HEK293 (cell line): ENCODE measurements at regions not wholly inside any gene's neighbourhood (a gene's known extent, or its start where the extent isn't known, plus 50 kb on each side); places are given as distances from the start of the nearest gene placed in this dataset.

ENCODE experiments used
- CTCF ChIA-PET: fragments of 350-600 bp; formaldehyde crosslinking; extraction: SDS; loops from one replicate; lab custom pipeline; 2021; ENCODE audit warnings: antibody characterized with exemption; lab: Yijun Ruan, JAX
- POLR2A ChIA-PET: fragments of 300-600 bp; formaldehyde crosslinking; extraction: SDS; loops from one replicate; lab custom pipeline; 2020; ENCODE audit warnings: antibody characterized with exemption, inconsistent platforms; lab: Yijun Ruan, JAX
- H3K27ac ChIP-seq: fragments of 200-500 bp; sonication (Bioruptor generic); 2 replicates; pipeline ENCODE4 v1.5.1; 2014; ENCODE audit warnings: low read depth, low read length, control low read depth, inconsistent platforms; ENCODE audit errors: extremely low read depth
- H3K36me3 ChIP-seq, 2 experiments: fragments of 200-500 bp in 1 of 2; sonication (Bioruptor generic) in 1 of 2; 1 replicate in 1 of 2; 2 replicates in 1 of 2; pipeline ENCODE4 v1.5.1; 2014 to 2017; ENCODE audit warnings: inconsistent platforms in 2 of 2, low read length in 2 of 2; ENCODE audit not compliant: control insufficient read depth in 2 of 2, insufficient read depth in 1 of 2
- H3K4me1 ChIP-seq: fragments of 200-500 bp; sonication (Bioruptor generic); 2 replicates; pipeline ENCODE4 v1.5.1; 2014; ENCODE audit warnings: mild to moderate bottlenecking, low read length, inconsistent platforms; ENCODE audit not compliant: control insufficient read depth, insufficient read depth
- H3K4me3 ChIP-seq: 2 replicates; pipeline ENCODE4 v1.5.1; 2011; ENCODE audit warnings: low read depth, mild to moderate bottlenecking, control low read depth, low read length, moderate library complexity
- H3K9me3 ChIP-seq: fragments of 200-500 bp; sonication (Bioruptor generic); 2 replicates; pipeline ENCODE4 v1.5.1; 2014; ENCODE audit warnings: low read depth, low read length, inconsistent platforms; ENCODE audit not compliant: control insufficient read depth, insufficient read depth
- OSR2 ChIP-seq: fragments of 450-650 bp; formaldehyde crosslinking; IDR thresholded peaks from 2 replicates; pipeline ENCODE4 v1.5.1; 2016; ENCODE audit warnings: missing biosample characterization, missing genetic modification characterization
- PRDM10 ChIP-seq: fragments of 450-650 bp; formaldehyde crosslinking; IDR thresholded peaks from 2 replicates; pipeline ENCODE4 v1.5.1; 2016; ENCODE audit warnings: missing biosample characterization, missing genetic modification characterization
- REPIN1 ChIP-seq: fragments of 450-650 bp; formaldehyde crosslinking; IDR thresholded peaks from 2 replicates; pipeline ENCODE4 v1.5.1; 2017; ENCODE audit warnings: missing biosample characterization, missing genetic modification characterization, low read depth
- SCRT2 ChIP-seq: fragments of 450-650 bp; formaldehyde crosslinking; IDR thresholded peaks from 2 replicates; pipeline ENCODE4 v1.5.1; 2016; ENCODE audit warnings: missing biosample characterization, missing genetic modification characterization
- SP3 ChIP-seq: fragments of 450-650 bp; formaldehyde crosslinking; IDR thresholded peaks from 2 replicates; pipeline ENCODE4 v1.5.1; 2016; ENCODE audit warnings: missing biosample characterization, missing genetic modification characterization
- WT1 ChIP-seq: fragments of 450-650 bp; formaldehyde crosslinking; IDR thresholded peaks from 2 replicates; pipeline ENCODE4 v1.5.1; 2016; ENCODE audit warnings: missing biosample characterization, missing genetic modification characterization
- YY1 ChIP-seq: fragments of 450-650 bp; formaldehyde crosslinking; IDR thresholded peaks from 2 replicates; pipeline ENCODE4 v1.5.1; 2018; ENCODE audit warnings: missing biosample characterization, missing genetic modification characterization
- YY2 ChIP-seq: fragments of 450-650 bp; formaldehyde crosslinking; IDR thresholded peaks from 2 replicates; pipeline ENCODE4 v1.5.1; 2016; ENCODE audit warnings: missing biosample characterization, missing genetic modification characterization
- ZNF148 ChIP-seq: fragments of 450-650 bp; formaldehyde crosslinking; IDR thresholded peaks from 2 replicates; pipeline ENCODE4 v1.5.0; 2017; ENCODE audit warnings: missing biosample characterization, missing genetic modification characterization, borderline replicate concordance
- ZNF223 ChIP-seq: fragments of 450-650 bp; formaldehyde crosslinking; IDR thresholded peaks from 2 replicates; pipeline ENCODE4 v1.5.1; 2016; ENCODE audit warnings: missing biosample characterization, missing genetic modification characterization
- ZNF37A ChIP-seq: fragments of 450-650 bp; IDR thresholded peaks from 2 replicates; pipeline ENCODE4 v1.5.1; 2018; ENCODE audit warnings: missing biosample characterization, missing genetic modification characterization
- ZNF654 ChIP-seq: fragments of 450-650 bp; formaldehyde crosslinking; IDR thresholded peaks from 2 replicates; pipeline ENCODE4 v1.5.1; 2016; ENCODE audit warnings: low read depth, missing biosample characterization, missing genetic modification characterization
- ZNF701 ChIP-seq: fragments of 450-650 bp; formaldehyde crosslinking; IDR thresholded peaks from 2 replicates; pipeline ENCODE4 v1.5.1; 2016; ENCODE audit warnings: missing biosample characterization, missing genetic modification characterization
- TF ChIP-seq, protein P1 (sequence below): fragments of 450-650 bp; formaldehyde crosslinking; IDR thresholded peaks from 2 replicates; pipeline ENCODE4 v1.5.1; 2016; ENCODE audit warnings: missing biosample characterization, missing genetic modification characterization
- TF ChIP-seq, protein P2 (sequence below): fragments of 450-650 bp; formaldehyde crosslinking; IDR thresholded peaks from 2 replicates; pipeline ENCODE4 v1.5.1; 2017; ENCODE audit warnings: missing biosample characterization, missing genetic modification characterization
- TF ChIP-seq, protein P3 (sequence below): fragments of 450-650 bp; formaldehyde crosslinking; IDR thresholded peaks from 2 replicates; pipeline ENCODE4 v1.5.1; 2016; ENCODE audit warnings: missing biosample characterization, missing genetic modification characterization, borderline replicate concordance
- TF ChIP-seq, protein P4 (sequence below): fragments of 450-650 bp; formaldehyde crosslinking; IDR thresholded peaks from 2 replicates; pipeline ENCODE4 v1.5.1; 2016; ENCODE audit warnings: missing biosample characterization, missing genetic modification characterization, borderline replicate concordance

DNA sequence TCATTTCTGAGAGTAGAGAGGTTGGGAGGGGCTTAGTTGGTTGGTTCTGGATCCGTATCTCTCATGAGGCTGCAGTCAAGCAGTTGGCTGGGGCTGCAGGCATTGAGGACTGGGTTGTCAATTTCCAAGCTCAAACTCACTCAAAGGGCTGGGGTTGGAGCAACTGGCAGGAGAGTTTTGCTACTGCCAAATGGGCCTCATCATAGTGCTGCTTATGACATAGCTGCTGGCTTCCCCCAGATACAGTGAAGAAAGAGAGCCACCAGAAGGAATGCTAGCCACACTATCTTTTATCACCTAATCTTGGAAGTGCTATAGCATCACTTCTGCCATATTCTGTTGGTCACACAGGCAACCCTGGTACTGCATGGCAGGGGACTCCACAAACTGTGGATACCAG is 363.5 kb upstream of the USP24 start (continued):
- no peak for TF ChIP-seq WT1 (tag by site-specific recombination)
- TF ChIP-seq SCRT2 (tag by site-specific recombination), result no peak
- no peak for TF ChIP-seq YY2 (tag by site-specific recombination)
- TF ChIP-seq, all 188 proteins: peak for 0

GRCh38 chr1:55575571-55576279 is 360.6 kb upstream of the USP24 start:
- Histone ChIP-seq H3K4me1 (no peaks in the 10 kb centered on the region), H3K9me3 (no peaks in the 10 kb centered on the region), H3K27ac (no peak overlapping the region), H3K36me3 (no peaks in the 10 kb centered on the region), H3K4me3 (no peak overlapping the region)
- CTCF ChIA-PET, result no interaction called here
- TF ChIP-seq ZNF654 (no peak), OSR2 (tag by site-specific recombination) (no peak), ZNF148 (tag by site-specific recombination) (no peak)
- TF ChIP-seq, protein P1, sequence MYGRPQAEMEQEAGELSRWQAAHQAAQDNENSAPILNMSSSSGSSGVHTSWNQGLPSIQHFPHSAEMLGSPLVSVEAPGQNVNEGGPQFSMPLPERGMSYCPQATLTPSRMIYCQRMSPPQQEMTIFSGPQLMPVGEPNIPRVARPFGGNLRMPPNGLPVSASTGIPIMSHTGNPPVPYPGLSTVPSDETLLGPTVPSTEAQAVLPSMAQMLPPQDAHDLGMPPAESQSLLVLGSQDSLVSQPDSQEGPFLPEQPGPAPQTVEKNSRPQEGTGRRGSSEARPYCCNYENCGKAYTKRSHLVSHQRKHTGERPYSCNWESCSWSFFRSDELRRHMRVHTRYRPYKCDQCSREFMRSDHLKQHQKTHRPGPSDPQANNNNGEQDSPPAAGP (tag by site-specific recombination), result no peak
- POLR2A ChIA-PET, result no interaction called here

GRCh38 chr1:55574691-55575225 is 359.6 kb upstream of the USP24 start:
- Histone ChIP-seq H3K36me3 (no peaks in the 10 kb centered on the region), H3K4me3 (no peak overlapping the region), H3K27ac (no peak overlapping the region), H3K9me3 (no peaks in the 10 kb centered on the region), H3K4me1 (no peaks in the 10 kb centered on the region)
- ChIA-PET CTCF (interaction anchor here (0.8 kb wide), 1 partner anchor 8 kb away, joined by 5 read pairs; no protein-coding TSS in a partner anchor), POLR2A (no interaction called here)
- TF ChIP-seq YY1 (tag by site-specific recombination) (no peak), ZNF223 (tag by site-specific recombination) (no peak), REPIN1 (no peak), PRDM10 (tag by site-specific recombination) (no peak), ZNF37A (tag by site-specific recombination) (no peak), ZNF701 (tag by site-specific recombination) (no peak), SP3 (tag by site-specific recombination) (no peak)
- TF ChIP-seq, protein P2, sequence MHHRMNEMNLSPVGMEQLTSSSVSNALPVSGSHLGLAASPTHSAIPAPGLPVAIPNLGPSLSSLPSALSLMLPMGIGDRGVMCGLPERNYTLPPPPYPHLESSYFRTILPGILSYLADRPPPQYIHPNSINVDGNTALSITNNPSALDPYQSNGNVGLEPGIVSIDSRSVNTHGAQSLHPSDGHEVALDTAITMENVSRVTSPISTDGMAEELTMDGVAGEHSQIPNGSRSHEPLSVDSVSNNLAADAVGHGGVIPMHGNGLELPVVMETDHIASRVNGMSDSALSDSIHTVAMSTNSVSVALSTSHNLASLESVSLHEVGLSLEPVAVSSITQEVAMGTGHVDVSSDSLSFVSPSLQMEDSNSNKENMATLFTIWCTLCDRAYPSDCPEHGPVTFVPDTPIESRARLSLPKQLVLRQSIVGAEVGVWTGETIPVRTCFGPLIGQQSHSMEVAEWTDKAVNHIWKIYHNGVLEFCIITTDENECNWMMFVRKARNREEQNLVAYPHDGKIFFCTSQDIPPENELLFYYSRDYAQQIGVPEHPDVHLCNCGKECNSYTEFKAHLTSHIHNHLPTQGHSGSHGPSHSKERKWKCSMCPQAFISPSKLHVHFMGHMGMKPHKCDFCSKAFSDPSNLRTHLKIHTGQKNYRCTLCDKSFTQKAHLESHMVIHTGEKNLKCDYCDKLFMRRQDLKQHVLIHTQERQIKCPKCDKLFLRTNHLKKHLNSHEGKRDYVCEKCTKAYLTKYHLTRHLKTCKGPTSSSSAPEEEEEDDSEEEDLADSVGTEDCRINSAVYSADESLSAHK (tag by site-specific recombination), result no peak
- TF ChIP-seq, protein P3, sequence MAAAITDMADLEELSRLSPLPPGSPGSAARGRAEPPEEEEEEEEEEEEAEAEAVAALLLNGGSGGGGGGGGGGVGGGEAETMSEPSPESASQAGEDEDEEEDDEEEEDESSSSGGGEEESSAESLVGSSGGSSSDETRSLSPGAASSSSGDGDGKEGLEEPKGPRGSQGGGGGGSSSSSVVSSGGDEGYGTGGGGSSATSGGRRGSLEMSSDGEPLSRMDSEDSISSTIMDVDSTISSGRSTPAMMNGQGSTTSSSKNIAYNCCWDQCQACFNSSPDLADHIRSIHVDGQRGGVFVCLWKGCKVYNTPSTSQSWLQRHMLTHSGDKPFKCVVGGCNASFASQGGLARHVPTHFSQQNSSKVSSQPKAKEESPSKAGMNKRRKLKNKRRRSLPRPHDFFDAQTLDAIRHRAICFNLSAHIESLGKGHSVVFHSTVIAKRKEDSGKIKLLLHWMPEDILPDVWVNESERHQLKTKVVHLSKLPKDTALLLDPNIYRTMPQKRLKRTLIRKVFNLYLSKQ (tag by site-specific recombination), result no peak
- TF ChIP-seq, protein P4, sequence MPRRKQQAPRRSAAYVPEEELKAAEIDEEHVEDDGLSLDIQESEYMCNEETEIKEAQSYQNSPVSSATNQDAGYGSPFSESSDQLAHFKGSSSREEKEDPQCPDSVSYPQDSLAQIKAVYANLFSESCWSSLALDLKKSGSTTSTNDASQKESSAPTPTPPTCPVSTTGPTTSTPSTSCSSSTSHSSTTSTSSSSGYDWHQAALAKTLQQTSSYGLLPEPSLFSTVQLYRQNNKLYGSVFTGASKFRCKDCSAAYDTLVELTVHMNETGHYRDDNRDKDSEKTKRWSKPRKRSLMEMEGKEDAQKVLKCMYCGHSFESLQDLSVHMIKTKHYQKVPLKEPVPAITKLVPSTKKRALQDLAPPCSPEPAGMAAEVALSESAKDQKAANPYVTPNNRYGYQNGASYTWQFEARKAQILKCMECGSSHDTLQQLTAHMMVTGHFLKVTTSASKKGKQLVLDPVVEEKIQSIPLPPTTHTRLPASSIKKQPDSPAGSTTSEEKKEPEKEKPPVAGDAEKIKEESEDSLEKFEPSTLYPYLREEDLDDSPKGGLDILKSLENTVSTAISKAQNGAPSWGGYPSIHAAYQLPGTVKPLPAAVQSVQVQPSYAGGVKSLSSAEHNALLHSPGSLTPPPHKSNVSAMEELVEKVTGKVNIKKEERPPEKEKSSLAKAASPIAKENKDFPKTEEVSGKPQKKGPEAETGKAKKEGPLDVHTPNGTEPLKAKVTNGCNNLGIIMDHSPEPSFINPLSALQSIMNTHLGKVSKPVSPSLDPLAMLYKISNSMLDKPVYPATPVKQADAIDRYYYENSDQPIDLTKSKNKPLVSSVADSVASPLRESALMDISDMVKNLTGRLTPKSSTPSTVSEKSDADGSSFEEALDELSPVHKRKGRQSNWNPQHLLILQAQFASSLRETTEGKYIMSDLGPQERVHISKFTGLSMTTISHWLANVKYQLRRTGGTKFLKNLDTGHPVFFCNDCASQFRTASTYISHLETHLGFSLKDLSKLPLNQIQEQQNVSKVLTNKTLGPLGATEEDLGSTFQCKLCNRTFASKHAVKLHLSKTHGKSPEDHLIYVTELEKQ (tag by site-specific recombination), result no peak
